GM12864 (cell line): ENCODE measurements at regions not wholly inside any gene's neighbourhood (a gene's known extent, or its start where the extent isn't known, plus 50 kb on each side); places are given as distances from the start of the nearest gene placed in this dataset.

ENCODE experiments used
- DNase-seq: peaks from one replicate; pipeline ENCODE4 v3.0.0-alpha.2; 2011; ENCODE audit warnings: low read depth
- H3K4me3 ChIP-seq: 2 replicates; pipeline ENCODE4 v1.5.1; 2011; ENCODE audit warnings: mild to moderate bottlenecking, low read depth, low read length, control low read depth
- CTCF ChIP-seq: IDR thresholded peaks from 2 replicates; pipeline ENCODE4 v1.5.1; 2011; ENCODE audit warnings: low read depth, mild to moderate bottlenecking, moderate library complexity, low read length, control low read depth, inconsistent platforms; ENCODE audit errors: missing control alignments

- DNase-seq: no peak
- no peak overlapping the region for H3K4me3 ChIP-seq
- no peak for TF ChIP-seq CTCF
Measured at GRCh38 chr3:4019501-4019900, 220.3 kb downstream of the LRRN1 start.

- DNase-seq: no peak
- no peak for TF ChIP-seq CTCF
Measured at GRCh38 chr3:4021162-4021561, 221.9 kb downstream of the LRRN1 start.

DNA sequence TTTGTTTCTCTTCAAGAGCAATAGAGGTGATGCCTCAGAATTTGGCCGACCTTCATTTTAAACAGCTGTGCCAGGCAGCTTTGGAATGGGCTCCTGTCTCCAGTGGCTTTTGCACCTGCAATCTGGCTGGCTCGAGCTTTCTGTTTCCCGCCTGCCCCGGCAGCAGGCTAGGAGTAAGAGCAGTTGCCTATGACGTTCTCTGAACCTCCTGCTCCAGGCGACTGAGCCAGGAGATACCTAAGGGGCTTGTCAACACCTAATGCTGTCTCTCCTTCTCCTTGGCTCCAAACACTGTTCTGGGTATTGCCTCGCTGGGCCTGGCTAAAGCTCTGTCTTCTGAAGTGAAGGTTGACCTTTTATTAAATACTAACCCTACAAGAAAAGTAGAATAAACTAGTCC, 229.9 kb downstream of the LRRN1 start:
- DNase-seq: no peak
- H3K4me3 ChIP-seq: no peak overlapping the region
- TF ChIP-seq CTCF: no peak

More at GRCh38 chr3:4021162-4021561, 221.9 kb downstream of the LRRN1 start:
- H3K4me3 ChIP-seq: no peak overlapping the region

DNA sequence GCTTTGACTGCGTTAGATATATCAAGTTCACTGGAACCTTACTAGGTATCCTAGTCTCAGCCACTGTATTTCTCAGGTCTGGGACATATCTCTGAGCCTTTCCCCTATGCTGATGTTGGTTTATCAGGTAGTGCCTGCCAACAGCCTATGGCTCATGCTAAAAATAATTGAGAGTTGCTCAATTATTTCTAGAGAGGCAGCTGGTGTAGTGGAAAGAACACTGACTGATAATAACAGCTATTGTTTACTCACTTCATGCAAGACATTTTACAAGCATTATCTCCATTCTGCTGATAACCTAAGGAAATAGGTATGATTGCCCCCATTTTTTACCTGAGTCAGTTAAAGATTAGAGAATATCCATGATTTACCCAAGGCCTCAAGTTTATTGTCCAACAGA, 231.4 kb downstream of the LRRN1 start:
- H3K4me3 ChIP-seq: no peak overlapping the region
- no peak for DNase-seq
- TF ChIP-seq CTCF: no peak

- DNase-seq: no peak
- TF ChIP-seq CTCF: no peak
Measured at GRCh38 chr3:4033296-4033695, 234.1 kb downstream of the LRRN1 start.

DNA sequence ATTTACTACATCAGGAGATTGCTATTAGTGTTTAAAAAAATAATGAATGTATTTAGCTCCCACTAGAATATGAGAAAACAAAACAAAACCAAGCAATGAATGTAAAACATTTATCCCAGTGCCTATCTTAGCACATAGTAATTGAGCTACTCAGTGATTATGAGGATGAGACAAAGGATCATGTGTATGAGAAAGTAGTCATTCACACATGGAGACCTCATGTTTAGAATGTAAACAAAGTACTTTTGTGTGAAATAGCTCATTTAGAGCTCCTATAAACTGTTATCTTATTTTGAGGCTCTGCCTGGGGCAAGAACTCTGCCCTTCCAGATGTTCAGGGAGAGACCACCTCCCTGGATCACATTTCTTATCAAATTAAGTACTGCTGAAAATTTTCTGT, 236.8 kb downstream of the LRRN1 start:
- no peak for TF ChIP-seq CTCF
- H3K4me3 ChIP-seq: no peak overlapping the region
- no peak for DNase-seq

More at GRCh38 chr3:4033296-4033695, 234.1 kb downstream of the LRRN1 start:
- no peak overlapping the region for H3K4me3 ChIP-seq

DNA sequence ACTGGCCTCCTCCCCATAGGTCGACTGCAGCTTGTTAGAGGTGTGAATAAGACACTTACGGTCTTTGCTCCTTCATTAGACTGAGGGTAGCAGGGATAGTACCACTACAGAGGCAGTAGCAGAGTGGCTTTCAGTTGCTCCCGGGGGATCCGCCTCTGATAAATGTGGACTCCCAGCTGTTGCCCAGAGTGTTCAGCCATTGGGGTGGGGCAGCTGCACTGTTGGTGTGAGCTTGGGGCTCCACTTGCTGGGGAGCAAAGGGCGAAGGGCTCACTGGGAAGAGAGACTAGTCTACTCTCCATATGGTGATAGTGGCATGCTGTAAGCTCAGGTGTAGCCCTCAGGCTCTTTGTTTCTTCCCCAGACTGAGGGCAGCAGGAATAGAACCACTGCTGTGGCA, 239.1 kb downstream of the LRRN1 start:
- no peak for DNase-seq
- H3K4me3 ChIP-seq: no peak overlapping the region
- no peak for TF ChIP-seq CTCF
